ENCODE measurements at regions not wholly inside any gene's neighbourhood (a gene's known extent, or its start where the extent isn't known, plus 50 kb on each side); places are given as distances from the start of the nearest gene placed in this dataset.
A peak's percentile ranks its signal among the peaks of the same experiment; 100 is the strongest.
"Not testable (repeated sequence)": the region's sequence is repeated elsewhere in the genome, so short reads cannot be mapped to it uniquely, and the experiment has no call there.

DNA sequence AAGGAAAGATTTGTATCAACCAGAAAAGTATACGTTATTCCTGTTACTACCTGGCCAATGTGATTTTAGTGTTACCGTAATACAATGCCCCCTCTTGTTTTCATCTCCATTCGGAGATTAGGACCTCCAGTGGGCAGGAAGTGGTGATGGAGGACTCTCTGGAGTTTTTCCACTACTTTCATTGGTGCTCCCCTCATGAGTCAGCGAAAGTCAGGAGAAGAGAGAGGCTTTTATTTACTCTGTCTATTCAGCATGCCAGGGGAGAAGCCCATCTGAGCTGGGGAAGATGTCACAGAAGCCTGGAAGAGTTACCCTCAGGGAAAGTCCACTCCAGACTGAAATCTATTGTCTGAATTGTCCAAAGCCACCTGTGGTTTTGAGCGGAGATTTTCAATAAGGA, 88.2 kb upstream of the THUMPD2 start:
- DNase-seq, result no peak

DNA sequence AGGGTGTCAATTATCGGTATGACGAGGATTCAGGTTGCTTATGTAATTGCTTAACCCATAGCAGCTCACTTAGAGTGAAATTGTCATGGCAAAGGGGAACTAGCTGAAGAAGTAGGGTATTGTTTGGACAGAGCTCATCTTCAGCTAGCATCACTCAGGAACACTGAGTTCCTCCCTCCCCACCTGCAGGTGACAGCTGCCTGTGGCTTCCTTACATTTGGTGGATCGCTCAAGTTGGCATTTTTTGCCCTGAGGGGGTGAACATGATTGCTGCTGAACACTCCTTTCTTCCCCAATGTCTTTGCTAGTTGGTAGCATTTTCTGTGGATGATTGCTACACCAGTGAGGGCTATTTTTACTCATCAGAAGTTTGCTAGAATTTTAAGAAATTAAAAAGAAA, 86.7 kb upstream of the THUMPD2 start:
- DNase-seq, result no peak

DNA sequence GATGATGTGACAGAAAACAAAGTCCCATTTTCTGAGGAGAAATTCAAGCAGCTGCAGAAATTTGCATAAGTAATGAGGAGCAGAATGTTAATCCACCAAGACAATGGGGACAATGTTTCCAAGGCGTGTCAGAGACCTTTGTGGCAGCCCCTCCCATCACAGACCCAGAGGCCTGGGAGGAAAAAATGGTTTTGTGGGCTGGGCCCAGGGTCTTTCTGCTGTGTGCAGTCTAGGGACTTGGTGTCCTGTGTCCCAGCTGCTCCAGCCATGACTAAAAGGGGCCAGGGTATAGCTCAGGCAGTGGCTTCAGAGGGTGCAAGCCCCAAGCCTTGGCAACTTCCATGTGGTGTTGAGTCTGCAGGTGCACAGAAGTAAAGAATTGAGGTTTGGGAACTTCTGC, 84.6 kb upstream of the THUMPD2 start:
- not testable (repeated sequence) for DNase-seq

DNA sequence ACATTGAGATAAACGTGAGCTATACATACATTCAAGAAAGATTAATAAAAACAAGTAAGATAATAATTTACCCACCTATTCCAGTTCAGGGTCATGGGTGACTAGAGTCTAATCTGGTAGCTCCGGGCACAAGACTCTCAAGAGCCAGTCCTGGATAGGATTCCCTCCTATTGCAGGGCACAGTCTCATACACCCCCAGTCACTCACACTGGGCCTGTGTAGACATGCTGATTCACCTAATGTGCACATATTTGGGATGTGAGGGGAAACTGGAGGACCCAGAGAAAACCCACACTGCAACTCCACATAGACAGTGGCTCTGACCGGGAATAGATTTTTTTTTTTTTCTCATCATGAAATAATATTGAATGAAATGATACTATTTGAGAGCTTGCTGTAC, 81.5 kb upstream of the THUMPD2 start:
- DNase-seq, result no peak

DNA sequence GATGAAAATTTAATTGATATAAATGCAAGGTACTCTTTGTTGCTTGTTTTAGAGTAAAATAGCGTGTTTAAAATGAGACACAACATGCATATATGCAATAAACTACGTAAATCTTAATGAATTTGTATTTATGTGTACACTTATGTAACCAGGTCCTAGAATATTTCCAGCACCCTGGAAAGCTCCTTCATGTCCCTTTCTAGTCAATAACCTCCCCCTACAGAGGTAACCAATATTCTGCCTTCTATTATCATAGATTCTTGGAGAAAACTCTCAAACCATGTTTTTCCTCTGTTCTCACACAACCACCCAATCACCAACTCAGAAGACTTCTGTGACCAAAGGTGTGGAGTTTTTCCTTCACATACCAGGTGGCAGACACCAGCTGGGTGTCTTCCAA, 79.6 kb upstream of the THUMPD2 start:
- no peak for DNase-seq

DNA sequence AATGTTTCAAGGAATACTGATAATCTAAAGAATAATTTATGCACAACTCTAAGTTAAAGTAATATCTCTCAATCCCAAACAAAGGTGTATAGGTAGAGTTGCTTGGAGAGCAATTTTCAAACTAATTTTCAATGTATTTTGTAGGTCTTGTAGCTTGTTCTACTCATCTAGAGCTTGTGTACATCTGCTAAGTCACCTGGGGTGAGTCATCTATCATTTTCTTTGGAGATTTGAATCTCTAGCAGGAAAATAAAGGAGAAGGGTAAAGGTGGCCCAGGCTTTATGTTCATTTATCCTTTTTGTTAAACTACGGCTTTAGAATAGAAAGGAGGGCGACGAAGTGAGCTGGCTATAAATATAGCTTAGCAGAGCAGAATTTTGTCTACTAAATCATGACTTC, 76.8 kb upstream of the THUMPD2 start:
- no peak for DNase-seq

DNA sequence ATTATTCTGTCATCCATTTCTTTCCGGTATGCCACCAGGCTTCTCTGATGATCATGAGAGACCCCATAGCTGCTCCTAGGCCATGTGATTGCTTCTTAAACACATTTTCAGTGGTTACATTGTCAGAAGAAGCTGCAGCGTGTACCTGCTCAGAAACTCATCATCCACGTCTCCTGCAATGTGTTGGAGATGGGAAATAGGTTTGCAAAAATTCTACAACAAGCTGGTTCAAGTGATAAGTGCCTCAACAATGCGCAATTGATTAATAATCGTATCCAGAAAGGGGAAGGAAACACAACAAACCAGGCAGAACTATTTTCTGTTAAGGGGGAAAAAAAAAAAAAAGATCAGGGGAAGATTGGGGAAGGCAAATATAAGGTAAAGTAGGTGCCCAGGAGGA, 75.7 kb upstream of the THUMPD2 start:
- DNase-seq, result no peak

DNA sequence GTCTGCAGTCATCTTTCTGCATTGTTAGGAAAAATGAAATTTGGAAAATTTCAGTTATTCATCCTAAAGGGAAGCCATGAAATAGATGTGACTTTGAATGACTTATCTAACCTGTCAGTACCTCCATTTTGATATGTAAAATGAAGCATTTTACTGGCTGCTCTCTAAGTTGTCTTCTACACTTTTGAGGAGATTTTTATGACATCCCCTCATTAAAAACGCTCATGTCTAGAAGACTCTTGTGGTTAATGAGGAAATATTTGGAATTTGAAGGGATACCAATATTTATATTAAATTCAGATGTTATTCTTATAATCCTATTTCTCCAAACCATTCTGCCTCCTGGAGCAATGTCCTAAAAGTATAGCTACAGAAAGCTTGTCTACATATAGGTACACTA, 73.8 kb upstream of the THUMPD2 start:
- no peak for DNase-seq

DNA sequence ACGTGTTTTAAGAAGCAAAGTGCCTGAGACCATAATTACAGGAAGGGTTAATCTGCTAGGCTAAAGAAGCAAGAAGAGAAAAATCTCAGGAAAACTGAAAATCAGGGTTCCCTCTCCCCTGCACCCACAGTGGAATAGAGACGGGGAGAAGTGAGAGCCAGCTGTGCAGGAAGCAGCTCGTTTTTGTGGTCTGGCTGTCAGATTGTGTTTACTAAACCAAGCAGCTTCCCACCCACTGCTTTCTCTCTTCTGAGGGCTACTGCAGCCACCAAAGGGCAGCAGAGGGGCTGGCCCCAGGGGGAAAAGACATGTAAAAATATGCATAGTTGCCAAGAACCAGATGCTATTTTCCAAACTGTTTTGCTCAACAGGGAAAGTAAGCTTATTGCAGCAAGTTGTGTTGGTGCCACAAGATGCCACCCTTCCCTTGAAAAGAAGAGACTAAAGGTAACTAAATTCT, 72.6 kb upstream of the THUMPD2 start:
- no peak for DNase-seq

DNA sequence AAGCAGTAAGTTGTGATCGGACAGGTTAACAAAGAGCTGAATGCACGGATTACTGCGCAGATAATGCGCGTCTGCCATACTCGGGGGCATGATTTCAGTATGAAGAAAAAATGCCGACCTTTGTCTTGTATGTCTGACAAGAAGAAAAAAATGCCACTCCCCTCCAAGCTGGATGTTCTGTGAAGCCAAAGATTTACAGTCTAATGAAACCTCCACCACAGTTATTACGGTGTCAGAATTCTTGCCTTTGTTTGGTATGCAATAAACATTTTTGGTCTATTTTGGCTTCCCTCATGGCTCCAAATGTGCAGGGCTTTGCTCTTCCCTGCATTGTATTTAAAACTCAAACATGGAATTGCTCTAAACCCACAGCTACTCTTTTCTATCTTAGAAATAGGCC, 72.2 kb upstream of the THUMPD2 start:
- DNase-seq, result no peak

DNA sequence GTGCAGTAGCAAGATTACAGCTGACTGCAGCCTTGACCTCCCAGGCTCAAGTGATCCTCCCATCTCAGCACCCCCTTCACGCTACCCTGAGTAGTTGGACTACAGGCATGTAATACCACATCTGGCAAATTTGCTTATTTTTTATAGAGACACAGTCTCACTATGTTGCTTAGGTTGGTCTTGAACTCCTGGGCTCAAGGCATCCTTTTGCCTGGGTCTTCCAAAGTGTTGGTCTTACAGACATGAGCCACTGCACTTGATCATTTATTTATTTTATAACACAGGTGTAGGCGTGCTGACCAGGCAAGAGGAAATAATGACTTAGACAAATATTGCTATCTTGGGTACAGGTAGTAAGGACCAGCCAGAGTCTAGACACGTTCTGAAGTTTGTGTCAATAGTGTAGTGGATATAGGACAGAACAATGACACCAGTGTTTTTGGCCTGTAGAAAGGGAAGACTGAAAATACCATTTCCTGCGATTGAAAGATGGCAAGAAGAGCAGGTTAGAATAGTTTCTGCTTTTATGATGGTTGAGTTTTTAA, 71.0 kb upstream of the THUMPD2 start:
- no peak for DNase-seq

DNA sequence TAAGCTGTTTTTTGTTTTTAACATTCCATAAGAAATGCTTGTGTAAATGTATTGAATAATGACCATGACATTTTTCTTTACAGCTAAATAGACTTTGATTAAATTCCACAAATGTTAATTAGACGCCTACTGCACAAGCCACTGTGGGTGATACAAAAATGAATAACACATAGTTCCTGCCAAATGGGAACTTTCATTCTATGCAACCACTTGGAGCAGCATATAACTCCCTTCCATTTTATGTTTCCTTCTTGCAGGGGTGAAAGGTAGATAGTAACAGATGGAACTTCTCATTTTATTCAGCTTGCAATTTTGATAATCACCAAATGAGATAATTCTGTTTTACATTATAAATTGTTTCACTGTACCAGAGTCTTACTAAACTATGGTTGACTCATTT, 70.0 kb upstream of the THUMPD2 start:
- no peak for DNase-seq

DNA sequence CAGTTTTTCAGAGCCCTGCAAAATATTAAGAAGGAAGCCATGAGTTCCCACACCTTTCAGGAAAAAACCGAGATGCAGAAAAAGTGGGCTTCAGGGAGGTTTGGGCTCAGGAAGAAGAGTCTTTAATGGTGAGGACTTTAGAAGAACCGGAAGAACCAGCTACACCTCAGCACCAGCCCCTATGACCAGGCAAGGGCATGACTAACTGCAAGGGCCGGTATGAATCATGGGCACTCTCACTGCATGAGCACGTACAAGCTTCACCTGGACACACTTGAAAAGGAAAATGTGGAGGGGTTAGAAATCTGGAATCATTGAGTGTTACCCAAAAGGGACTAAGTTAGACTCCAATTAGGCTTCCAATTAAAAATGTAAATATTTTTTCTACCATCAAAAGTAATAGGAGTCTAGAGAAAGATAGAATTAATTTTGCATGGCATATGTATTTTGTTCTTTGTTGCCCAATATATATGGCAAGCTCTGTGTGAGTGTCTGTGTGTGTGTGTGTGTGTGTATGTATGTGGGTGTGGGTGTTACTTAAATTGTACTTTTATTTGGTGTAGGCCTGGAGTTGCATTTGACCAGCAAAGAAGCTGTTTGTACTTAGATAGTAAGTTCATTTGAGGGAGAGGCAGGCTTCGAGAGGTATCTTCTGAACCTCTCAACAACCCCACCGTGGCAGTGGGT, 66.5 kb upstream of the THUMPD2 start:
- no peak for DNase-seq

DNA sequence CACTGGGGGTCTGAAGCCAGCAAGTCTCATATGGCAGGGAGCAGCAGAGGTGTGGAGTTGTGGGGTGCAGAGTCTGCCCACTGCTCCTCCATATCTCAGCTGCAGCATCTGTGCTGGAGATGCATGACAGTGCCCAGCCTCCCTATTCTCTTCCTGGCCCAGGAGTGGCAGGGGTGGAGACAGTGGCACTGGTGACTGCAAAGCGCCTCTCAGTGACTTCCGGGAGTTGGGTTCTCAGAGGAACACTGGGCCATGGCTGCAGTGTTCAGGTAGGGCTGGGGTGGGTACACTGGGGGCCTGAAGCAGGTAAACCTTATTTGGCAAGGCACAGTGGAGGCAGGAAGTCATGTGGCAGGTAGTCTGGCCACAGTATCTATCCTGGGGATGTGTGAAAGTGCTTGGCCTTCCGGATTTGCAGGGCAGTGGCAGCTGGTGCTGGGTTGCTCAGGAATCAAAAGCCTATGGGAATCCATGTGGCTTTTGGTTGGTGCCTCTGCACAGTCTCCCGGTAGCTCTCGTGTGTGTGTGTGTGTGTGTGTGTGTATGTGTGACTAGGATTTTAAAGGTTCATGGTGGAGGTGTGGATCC, 60.3 kb upstream of the THUMPD2 start:
- DNase-seq, result no peak

DNA sequence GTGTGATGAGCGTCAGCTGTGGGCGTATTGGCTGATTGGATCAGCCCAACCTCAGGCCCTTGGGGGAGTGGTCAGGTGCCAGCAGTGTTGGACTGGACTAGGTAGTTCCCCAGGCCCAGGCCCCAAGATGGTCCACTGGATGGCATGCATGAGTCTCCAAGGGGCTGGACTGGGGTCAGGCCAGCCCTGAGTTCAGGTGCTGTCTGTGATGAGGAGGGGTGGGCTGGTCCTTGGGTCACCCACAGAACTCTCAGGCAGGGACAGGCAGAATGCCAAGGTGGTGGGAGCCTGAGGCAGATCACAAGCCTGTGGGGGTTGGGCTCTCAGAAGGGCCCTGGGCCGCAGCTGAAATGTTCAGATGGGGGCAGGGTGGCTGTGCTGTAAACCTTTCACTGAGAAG, 59.5 kb upstream of the THUMPD2 start:
- no peak for DNase-seq

DNA sequence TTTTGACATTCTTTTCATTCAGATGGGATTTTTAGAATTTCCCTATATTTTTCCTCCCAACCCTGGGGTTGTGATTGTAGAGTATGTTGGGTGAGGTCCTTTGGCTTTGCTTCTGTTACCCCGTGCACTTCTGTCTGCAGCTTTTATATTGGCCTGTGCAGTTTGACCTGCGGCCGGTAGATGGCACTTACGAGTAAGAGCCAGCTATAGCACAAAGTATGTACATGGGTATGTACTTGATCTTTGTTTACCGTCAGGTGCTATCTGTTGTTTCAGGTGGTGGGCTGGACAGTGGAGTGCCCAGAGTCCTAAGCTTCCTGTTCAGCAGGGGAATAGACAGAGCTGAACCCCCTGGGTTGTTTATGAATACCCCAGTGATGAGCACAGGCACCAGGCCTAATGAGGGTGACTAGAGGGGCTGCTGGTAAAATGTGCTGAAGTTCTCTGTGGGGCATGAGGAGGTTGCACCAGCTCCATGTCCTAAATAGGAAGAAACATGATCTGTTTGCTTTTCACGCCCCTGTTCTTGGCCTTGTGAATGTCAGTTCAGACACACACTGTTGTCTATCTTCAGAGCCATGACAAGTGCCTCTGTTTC, 58.9 kb upstream of the THUMPD2 start:
- peak; percentile 58 for DNase-seq

DNA sequence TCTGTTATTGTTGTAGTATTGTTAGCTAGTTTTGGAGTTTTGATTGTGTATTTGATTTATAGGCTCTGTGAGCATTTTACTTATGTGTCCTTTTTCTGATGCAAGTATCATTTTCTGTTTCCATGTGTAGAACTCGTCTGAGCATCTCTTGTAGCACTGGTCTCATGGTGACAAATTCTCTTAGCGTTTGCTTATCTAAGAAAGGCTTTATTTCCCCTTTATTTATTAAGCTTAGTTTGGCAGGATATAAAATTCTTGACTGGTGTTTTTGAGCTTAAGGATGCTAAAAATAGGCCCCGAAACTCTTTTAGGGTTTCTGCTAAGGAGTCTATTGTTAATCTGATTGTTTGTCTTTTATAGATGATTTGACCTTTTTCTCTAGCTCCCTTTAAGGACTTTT, 57.6 kb upstream of the THUMPD2 start:
- DNase-seq, result no peak

DNA sequence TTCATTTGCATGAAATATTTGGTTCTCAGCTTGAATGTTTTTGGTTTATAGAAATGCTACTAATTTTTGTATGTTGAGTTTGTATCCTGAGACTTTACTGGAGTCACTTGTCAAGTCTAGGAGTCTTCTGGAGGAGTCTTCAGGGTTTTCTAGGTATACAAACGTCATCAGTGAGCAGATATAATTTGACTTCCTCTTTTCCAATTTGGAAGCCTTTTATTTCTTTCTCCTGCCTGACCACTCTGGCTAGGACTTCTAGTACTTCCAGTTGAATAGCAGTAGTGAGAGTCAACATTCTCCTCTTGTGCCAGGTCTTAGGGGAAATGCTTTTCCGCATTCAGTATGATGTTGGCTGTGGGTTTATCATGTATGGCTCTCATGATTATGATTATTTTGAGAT, 55.4 kb upstream of the THUMPD2 start:
- no peak for DNase-seq

DNA sequence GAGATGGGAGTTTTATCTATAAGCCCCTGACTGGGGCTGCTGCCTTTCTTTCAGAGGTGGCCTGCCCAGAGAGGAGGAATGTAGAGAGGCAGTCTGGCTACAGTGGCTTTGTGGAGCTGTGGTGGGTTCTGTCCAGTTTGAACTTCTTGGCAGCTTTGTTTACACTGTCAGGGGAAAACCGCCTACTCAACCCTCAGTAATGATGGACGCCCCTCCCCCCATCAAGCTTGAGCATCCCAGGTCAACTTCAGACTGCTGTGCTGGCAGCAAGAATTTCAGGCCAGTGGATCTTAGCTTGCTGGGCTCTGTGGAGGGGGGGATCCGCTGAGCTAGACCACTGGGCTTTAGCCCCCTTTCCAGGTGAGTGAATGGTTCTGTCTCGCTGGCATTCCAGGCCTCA, 51.6 kb upstream of the THUMPD2 start:
- DNase-seq, result not testable (repeated sequence)
